Renal cortical epithelial cell (primary cell): ENCODE measurements at regions not wholly inside any gene's neighbourhood (a gene's known extent, or its start where the extent isn't known, plus 50 kb on each side); places are given as distances from the start of the nearest gene placed in this dataset.

Source experiments
- DNase-seq: peaks from one replicate; pipeline ENCODE4 v3.0.0-alpha.2; 2011; ENCODE audit warnings: low read depth

GRCh38 chr2:45141883-45142866, 132.9 kb upstream of the SIX2 start:
- DNase-seq, result no peak

- no peak for DNase-seq
Observed at GRCh38 chr2:45140675-45141074, 131.4 kb upstream of the SIX2 start.

GRCh38 chr2:45138904-45139303, 129.7 kb upstream of the SIX2 start:
- no peak for DNase-seq

GRCh38 chr2:45137966-45138695, 128.9 kb upstream of the SIX2 start:
- DNase-seq, result no peak

- peak; percentile 22 for DNase-seq
Observed at GRCh38 chr2:45134726-45135125, 125.5 kb upstream of the SIX2 start.

GRCh38 chr2:45134014-45134413, 124.8 kb upstream of the SIX2 start:
- no peak for DNase-seq

- DNase-seq, result no peak
Observed at GRCh38 chr2:45132551-45132950, 123.3 kb upstream of the SIX2 start.

- DNase-seq, result peak; percentile 61
Observed at GRCh38 chr2:45131587-45131986, 122.3 kb upstream of the SIX2 start.

GRCh38 chr2:45130736-45131135, 121.5 kb upstream of the SIX2 start:
- no peak for DNase-seq

GRCh38 chr2:45128580-45128997, 119.3 kb upstream of the SIX2 start:
- peak; percentile 86 for DNase-seq

- no peak for DNase-seq
Observed at GRCh38 chr2:45127891-45128290, 118.6 kb upstream of the SIX2 start.

GRCh38 chr2:45127321-45127720, 118.1 kb upstream of the SIX2 start:
- DNase-seq, result no peak

GRCh38 chr2:45125232-45125631, 116.0 kb upstream of the SIX2 start:
- no peak for DNase-seq

- DNase-seq, result no peak
Observed at GRCh38 chr2:45124456-45124855, 115.2 kb upstream of the SIX2 start.

- peak; percentile 13 for DNase-seq
Observed at GRCh38 chr2:45123521-45124191, 114.4 kb upstream of the SIX2 start.

GRCh38 chr2:45123065-45123464, 113.8 kb upstream of the SIX2 start:
- DNase-seq, result no peak

- peak; percentile 9 for DNase-seq
Observed at GRCh38 chr2:45121236-45121927, 112.1 kb upstream of the SIX2 start.

- DNase-seq, result peak; percentile 49
Observed at GRCh38 chr2:45120546-45120945, 111.3 kb upstream of the SIX2 start.

GRCh38 chr2:45119855-45120254, 110.6 kb upstream of the SIX2 start:
- DNase-seq, result peak; percentile 98

GRCh38 chr2:45119038-45119437, 109.8 kb upstream of the SIX2 start:
- peak; percentile 90 for DNase-seq

- no peak for DNase-seq
Observed at GRCh38 chr2:45117383-45117782, 108.1 kb upstream of the SIX2 start.

GRCh38 chr2:45115181-45115580, 105.9 kb upstream of the SIX2 start:
- DNase-seq, result no peak
